Spleen (tissue), 7 donors: ENCODE measurements at regions not wholly inside any gene's neighbourhood (a gene's known extent, or its start where the extent isn't known, plus 50 kb on each side); places are given as distances from the start of the nearest gene placed in this dataset.

ENCODE experiments used
- CTCF ChIP-seq, 11 experiments: fragments of 200-600 bp in 7 of 11; fragments of 450-650 bp in 4 of 11; sonication (generic) in 4 of 11; IDR thresholded peaks in 8 of 11; conservative IDR thresholded peaks in 3 of 11; 1 replicate in 7 of 11; 2 replicates in 4 of 11; pipeline versions ENCODE4 v1.4.0 to v1.8.0; 2016 to 2021; ENCODE audit warnings: antibody characterized with exemption in 11 of 11, inconsistent platforms in 4 of 11, mild to moderate bottlenecking in 1 of 11
- POLR2A ChIP-seq, 3 donors: fragments of 450-650 bp; IDR thresholded peaks; one replicate each; pipeline ENCODE4 v1.5.1; 2017; ENCODE audit warnings: antibody characterized with exemption in 3 of 3, mild to moderate bottlenecking in 1 of 3
- POLR2AphosphoS5 ChIP-seq, 3 donors: sonication (generic); formaldehyde crosslinking; IDR thresholded peaks; one replicate each; pipeline ENCODE4 v1.5.1; 2017; ENCODE audit warnings: antibody characterized with exemption in 3 of 3
- donor health status: DM: no; HTN: no; CAD: no; lungs with moderate emphysema.
- donor health status: DM: no; HTN: no; CAD: no.
- donor health status: DM: no; HTN: no; CAD: no.

- no peak for TF ChIP-seq CTCF (IDR thresholded peaks at IDR 0.05 in 8 of 11, conservative IDR thresholded peaks at IDR 0.05 in 3 of 11)
- no peak for TF ChIP-seq POLR2A (IDR thresholded peaks at IDR 0.05)
- TF ChIP-seq POLR2AphosphoS5 (IDR thresholded peaks at IDR 0.05): no peak
These were observed 245.1 kb downstream of the MIAT start for GRCh38 chr22:26902401-26903029.
